ENCODE measurements at regions not wholly inside any gene's neighbourhood (a gene's known extent, or its start where the extent isn't known, plus 50 kb on each side); places are given as distances from the start of the nearest gene placed in this dataset.

- Histone ChIP-seq H3K4me1 (no peaks in the 10 kb centered on the region), H3K27ac (no peak overlapping the region), H3K27me3 (no peaks in the 10 kb centered on the region), H3K9me3 (no peaks in the 10 kb centered on the region), H3K4me3 (no peak overlapping the region), H3K36me3 (no peaks in the 10 kb centered on the region)
- DNase-seq, result no peak
- TF ChIP-seq, protein P1, sequence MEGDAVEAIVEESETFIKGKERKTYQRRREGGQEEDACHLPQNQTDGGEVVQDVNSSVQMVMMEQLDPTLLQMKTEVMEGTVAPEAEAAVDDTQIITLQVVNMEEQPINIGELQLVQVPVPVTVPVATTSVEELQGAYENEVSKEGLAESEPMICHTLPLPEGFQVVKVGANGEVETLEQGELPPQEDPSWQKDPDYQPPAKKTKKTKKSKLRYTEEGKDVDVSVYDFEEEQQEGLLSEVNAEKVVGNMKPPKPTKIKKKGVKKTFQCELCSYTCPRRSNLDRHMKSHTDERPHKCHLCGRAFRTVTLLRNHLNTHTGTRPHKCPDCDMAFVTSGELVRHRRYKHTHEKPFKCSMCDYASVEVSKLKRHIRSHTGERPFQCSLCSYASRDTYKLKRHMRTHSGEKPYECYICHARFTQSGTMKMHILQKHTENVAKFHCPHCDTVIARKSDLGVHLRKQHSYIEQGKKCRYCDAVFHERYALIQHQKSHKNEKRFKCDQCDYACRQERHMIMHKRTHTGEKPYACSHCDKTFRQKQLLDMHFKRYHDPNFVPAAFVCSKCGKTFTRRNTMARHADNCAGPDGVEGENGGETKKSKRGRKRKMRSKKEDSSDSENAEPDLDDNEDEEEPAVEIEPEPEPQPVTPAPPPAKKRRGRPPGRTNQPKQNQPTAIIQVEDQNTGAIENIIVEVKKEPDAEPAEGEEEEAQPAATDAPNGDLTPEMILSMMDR (IDR thresholded peaks at IDR 0.05), result no peak
- intact Hi-C loops (cut with DNase I; ENCODE audit: low total_unique reads), result no loop called here
These were observed 217.2 kb upstream of the STXBP6 start for GRCh38 chr14:25267186-25267585.

GRCh38 chr14:25259470-25259869 lies 209.5 kb upstream of the STXBP6 start:
- Histone ChIP-seq H3K4me3 (no peak overlapping the region), H3K36me3 (no peaks in the 10 kb centered on the region), H3K9me3 (no peaks in the 10 kb centered on the region), H3K4me1 (no peaks in the 10 kb centered on the region), H3K27ac (no peak overlapping the region), H3K27me3 (no peaks in the 10 kb centered on the region)
- intact Hi-C loops (cut with DNase I; ENCODE audit: low total_unique reads), result no loop called here
- TF ChIP-seq, protein P1 (IDR thresholded peaks at IDR 0.05), result no peak
- DNase-seq, result no peak

DNA sequence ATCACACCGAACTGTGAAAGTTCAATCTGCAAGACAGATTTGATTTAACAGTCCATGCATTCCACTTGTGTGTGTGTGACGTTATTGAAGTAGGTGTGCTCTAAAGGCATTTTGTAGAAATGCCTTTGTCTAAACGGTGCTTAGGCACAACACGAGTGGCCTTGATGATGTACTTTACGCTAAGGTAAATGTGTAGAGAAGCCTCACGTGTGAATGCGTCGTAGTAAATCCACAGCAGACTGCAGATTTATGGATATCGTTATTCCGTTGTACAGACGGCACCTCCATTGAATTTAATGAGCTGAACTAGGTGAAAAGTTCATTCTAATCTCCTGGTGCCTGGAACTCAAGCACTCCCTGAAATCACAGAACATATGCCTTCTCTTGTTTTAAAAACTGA lies 202.8 kb upstream of the STXBP6 start:
- Histone ChIP-seq H3K27ac (no peak overlapping the region), H3K36me3 (no peaks in the 10 kb centered on the region), H3K4me3 (no peak overlapping the region), H3K9me3 (no peaks in the 10 kb centered on the region), H3K4me1 (no peaks in the 10 kb centered on the region), H3K27me3 (no peaks in the 10 kb centered on the region)
- intact Hi-C loops (cut with DNase I; ENCODE audit: low total_unique reads), result no loop called here
- no peak for DNase-seq
- TF ChIP-seq, protein P1 (IDR thresholded peaks at IDR 0.05), result no peak

DNA sequence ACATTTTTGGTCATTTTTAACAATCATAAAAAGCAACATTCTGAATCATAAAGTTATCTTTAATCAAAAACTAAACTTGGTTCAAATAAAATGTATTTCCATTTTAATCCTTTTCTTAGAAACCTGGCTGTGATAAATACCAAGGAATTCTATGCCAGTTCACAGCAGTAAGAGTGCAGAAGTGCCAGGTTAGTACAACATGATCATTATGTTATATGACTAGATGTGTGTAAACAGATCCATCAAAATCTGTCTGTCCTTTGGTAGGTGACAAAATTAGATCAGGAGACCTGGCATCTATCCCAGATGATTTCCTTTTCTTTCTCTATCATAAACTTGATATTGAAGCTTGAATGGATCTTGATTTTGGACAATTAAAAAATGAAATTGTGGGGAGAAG lies 200.6 kb upstream of the STXBP6 start:
- DNase-seq, result no peak
- no peak overlapping the region for H3K27ac ChIP-seq
- H3K9me3 ChIP-seq, result no peaks in the 10 kb centered on the region
- H3K36me3 ChIP-seq, result no peaks in the 10 kb centered on the region
- TF ChIP-seq, protein P1 (IDR thresholded peaks at IDR 0.05), result no peak
- H3K4me3 ChIP-seq, result no peak overlapping the region
- no peaks in the 10 kb centered on the region for H3K27me3 ChIP-seq
- no peaks in the 10 kb centered on the region for H3K4me1 ChIP-seq
- intact Hi-C loops (cut with DNase I; ENCODE audit: low total_unique reads), result no loop called here

DNA sequence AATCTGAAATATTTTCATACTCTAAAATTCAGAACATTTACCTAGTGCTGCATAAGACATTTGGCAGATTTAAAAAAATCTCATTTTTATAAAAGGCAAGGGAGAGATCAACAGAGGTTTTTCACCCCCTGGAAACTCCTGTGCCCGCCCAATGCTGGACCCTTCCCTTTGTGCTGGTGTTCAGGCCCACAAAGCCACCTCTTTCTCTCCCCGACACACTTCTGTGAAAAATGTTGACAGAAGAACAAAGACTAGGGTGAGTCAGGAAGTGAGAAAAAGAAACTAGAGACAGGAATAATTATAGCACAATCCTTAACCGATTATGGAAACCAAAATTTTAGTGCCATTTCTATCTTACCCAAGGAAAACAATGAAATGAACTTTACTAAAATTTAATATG lies 197.7 kb upstream of the STXBP6 start:
- Histone ChIP-seq H3K27ac (no peak overlapping the region), H3K27me3 (no peaks in the 10 kb centered on the region), H3K4me1 (no peaks in the 10 kb centered on the region), H3K36me3 (no peaks in the 10 kb centered on the region), H3K4me3 (no peak overlapping the region), H3K9me3 (no peaks in the 10 kb centered on the region)
- no peak for DNase-seq
- TF ChIP-seq, protein P1 (IDR thresholded peaks at IDR 0.05), result no peak
- intact Hi-C loops (cut with DNase I; ENCODE audit: low total_unique reads), result no loop called here

- intact Hi-C loops (cut with DNase I; ENCODE audit: low total_unique reads), result no loop called here
- no peaks in the 10 kb centered on the region for H3K9me3 ChIP-seq
- H3K4me3 ChIP-seq, result no peak overlapping the region
- no peaks in the 10 kb centered on the region for H3K4me1 ChIP-seq
- H3K27me3 ChIP-seq, result no peaks in the 10 kb centered on the region
- no peak for DNase-seq
- TF ChIP-seq, protein P1 (IDR thresholded peaks at IDR 0.05), result no peak
- H3K36me3 ChIP-seq, result no peaks in the 10 kb centered on the region
- H3K27ac ChIP-seq, result no peak overlapping the region
These were observed 196.8 kb upstream of the STXBP6 start for GRCh38 chr14:25246751-25247150.

Measured in tibial artery (tissue), 4 donors.